H7 (cell line): ENCODE measurements at regions not wholly inside any gene's neighbourhood (a gene's known extent, or its start where the extent isn't known, plus 50 kb on each side); places are given as distances from the start of the nearest gene placed in this dataset.
"Not testable (repeated sequence)": the region's sequence is repeated elsewhere in the genome, so short reads cannot be mapped to it uniquely, and the experiment has no call there.

Experiments used
- DNase-seq: peaks from one replicate; pipeline ENCODE4 v3.0.0; 2012
- H3K27me3 ChIP-seq: 2 replicates; pipeline ENCODE4 v1.6.0; 2011; ENCODE audit warnings: mild to moderate bottlenecking, low read length; ENCODE audit not compliant: control insufficient read depth, insufficient read depth
- H3K36me3 ChIP-seq: replicated peaks from 2 replicates; pipeline ENCODE4 v1.5.1; 2011; ENCODE audit warnings: low read length; ENCODE audit not compliant: control insufficient read depth, insufficient read depth
- H3K4me3 ChIP-seq: 2 replicates; pipeline ENCODE4 v1.5.1; 2011; ENCODE audit warnings: low read depth, mild to moderate bottlenecking, control low read depth, low read length, moderate library complexity; ENCODE audit not compliant: insufficient read depth

DNA sequence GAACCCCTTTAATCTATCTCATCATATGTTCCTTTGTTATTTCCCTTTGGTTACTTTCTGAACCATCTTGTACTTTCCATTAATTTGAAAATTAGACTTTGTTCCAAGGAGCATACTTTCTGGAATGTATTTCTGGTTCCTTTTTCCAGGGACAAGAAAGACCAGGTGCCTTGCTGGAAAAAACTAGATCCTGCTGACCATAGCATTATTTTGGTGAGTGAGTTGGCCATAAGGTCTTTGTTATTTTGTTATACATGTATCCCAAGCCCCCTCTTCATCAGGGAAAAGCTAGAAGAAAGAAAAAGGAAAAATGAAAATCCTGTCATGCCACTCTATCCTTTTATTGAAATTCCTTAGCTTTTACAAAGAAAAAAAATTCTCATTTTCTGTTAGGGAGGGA is 228.1 kb upstream of the TFPI start:
- no peaks in the 10 kb centered on the region for H3K36me3 ChIP-seq
- no peak overlapping the region for H3K4me3 ChIP-seq
- no peak for DNase-seq
- no peaks in the 10 kb centered on the region for H3K27me3 ChIP-seq

DNA sequence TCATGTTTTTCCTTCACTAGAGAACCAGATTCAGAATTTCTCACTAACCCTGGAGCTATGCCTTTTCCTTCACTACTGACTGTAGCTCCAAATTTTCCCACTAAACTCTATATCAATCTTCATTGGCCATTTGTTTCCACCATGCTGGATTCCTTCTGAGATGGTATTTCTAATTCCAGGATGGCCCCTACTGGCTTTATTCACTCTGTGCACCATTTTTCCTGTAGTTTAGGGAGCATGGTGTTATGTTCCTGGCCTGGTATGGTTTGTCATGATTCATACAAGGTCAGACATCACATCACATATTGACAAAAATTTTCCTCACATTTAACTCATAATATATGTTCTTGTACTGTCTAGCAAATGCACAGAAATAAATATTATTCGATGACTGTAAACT is 229.2 kb upstream of the TFPI start:
- Histone ChIP-seq H3K4me3 (no peak overlapping the region), H3K27me3 (no peaks in the 10 kb centered on the region), H3K36me3 (no peaks in the 10 kb centered on the region)
- DNase-seq, result no peak

DNA sequence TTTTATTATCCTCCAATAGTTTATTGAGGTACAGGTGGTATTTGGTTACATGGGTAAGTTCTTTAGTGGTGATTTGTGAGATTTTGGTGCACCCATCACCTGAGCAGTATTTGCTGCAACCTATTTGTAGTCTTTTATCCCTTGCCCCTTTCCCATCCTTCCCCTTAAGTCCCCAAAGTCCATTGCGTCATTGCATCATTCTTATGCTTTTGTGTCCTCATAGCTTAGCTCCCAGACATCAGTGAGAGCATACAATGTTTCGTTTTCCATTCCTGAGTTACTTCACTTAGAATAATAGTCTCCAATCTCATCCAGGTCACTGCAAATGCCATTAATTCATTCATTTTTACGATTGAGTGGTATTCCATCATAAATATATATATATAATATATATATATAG is 229.9 kb upstream of the TFPI start:
- not testable (repeated sequence) for DNase-seq, H3K27me3 ChIP-seq

GRCh38 chr2:187799601-187800000 is 245.4 kb upstream of the TFPI start:
- Histone ChIP-seq H3K36me3 (no peaks in the 10 kb centered on the region), H3K27me3 (no peaks in the 10 kb centered on the region), H3K4me3 (no peak overlapping the region)
- no peak for DNase-seq

More for the DNA sequence above, 229.9 kb upstream of the TFPI start:
- H3K4me3 ChIP-seq, H3K36me3 ChIP-seq: not testable (repeated sequence)

GRCh38 chr2:187803816-187804215 is 249.6 kb upstream of the TFPI start:
- no peaks in the 10 kb centered on the region for H3K36me3 ChIP-seq
- no peaks in the 10 kb centered on the region for H3K27me3 ChIP-seq
- no peak overlapping the region for H3K4me3 ChIP-seq

DNA sequence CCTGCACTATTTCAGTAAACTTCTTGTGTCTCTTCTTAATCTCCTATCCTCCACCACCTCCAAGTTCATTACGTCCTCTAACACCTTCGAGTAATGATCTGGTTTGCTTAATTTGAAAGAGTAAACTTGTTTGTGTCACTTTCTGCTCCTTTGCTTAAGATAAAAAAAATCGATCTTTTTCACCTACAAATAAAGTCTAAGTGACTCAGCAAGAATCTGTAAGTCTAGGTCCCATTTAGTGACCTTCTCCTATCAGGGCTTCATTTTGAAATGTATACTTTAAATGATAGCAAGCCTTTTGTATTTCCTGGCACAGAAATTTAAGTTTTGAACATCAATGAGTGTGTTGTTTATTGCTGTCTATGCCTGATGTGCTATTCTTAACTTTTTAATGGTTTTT is 260.9 kb upstream of the TFPI start:
- Histone ChIP-seq H3K27me3 (no peaks in the 10 kb centered on the region), H3K36me3 (no peaks in the 10 kb centered on the region), H3K4me3 (no peak overlapping the region)
- no peak for DNase-seq

More at GRCh38 chr2:187803816-187804215, 249.6 kb upstream of the TFPI start:
- no peak for DNase-seq

- DNase-seq, result no peak
- no peaks in the 10 kb centered on the region for H3K27me3 ChIP-seq
- no peaks in the 10 kb centered on the region for H3K36me3 ChIP-seq
- no peak overlapping the region for H3K4me3 ChIP-seq
Observed at GRCh38 chr2:187819624-187820023, 265.4 kb upstream of the TFPI start.

DNA sequence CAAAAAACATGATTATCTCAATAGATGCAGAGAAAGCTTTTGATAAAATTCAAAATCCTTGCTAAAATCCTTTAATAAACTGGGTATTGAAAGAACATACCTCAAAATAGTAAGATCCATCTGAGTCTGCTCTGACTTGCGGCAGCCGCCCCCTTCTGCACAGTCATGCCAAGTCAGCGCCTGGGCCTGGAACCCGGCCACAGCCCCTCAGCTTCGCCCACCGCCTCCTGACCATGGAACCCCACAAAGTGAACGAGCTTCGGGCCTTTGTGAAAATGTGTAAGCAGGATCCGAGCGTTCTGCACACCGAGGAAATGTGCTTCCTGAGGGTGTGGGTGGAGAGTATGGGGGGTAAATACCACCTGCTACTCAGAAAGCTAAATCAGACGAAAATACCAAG is 270.9 kb upstream of the TFPI start:
- DNase-seq, result no peak
- no peak overlapping the region for H3K4me3 ChIP-seq
- no peaks in the 10 kb centered on the region for H3K27me3 ChIP-seq
- no peaks in the 10 kb centered on the region for H3K36me3 ChIP-seq

GRCh38 chr2:187826023-187826422 is 271.8 kb upstream of the TFPI start:
- no peak for DNase-seq
- Histone ChIP-seq H3K36me3 (no peaks in the 10 kb centered on the region), H3K4me3 (no peak overlapping the region), H3K27me3 (no peaks in the 10 kb centered on the region)

DNA sequence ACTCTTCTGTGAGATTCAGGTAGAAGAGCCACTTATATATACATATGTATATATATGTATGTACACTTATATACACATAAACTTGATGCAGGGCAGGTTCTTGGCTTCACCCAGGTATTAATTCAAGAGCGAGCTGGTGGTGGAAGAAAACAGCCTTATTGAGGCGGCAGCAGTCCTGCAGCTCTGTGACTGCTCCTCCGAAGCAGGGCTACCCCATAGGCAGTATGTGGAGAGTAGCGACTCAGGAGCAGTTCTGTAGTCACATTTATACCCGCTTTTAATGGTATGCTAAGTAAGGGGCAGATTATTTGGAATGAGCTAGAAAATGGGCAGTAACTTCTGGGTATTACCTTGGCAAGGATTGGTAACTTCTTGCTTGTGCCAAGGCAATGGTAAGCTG is 280.6 kb upstream of the TFPI start:
- Histone ChIP-seq H3K36me3 (no peaks in the 10 kb centered on the region), H3K27me3 (no peaks in the 10 kb centered on the region), H3K4me3 (no peak overlapping the region)
- no peak for DNase-seq

DNA sequence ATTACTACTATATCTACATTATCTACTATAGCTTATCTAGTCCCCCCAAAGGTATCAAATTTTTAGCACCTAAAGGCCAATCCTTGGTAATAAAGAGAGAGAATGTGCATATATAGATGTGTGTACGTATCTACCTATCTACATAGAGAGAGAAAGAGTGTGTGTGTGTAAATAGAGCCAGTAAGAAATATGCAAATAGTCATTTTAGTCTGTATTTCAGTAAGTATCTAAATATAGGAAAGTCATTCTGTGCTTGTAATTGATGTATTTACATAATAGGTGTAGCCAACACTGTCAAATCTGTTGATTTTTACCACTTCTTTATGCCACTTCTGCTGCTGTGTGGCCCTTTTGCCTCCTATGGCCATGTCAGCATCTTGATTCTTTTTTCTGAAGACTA is 284.5 kb upstream of the TFPI start:
- no peaks in the 10 kb centered on the region for H3K36me3 ChIP-seq
- no peak for DNase-seq
- no peaks in the 10 kb centered on the region for H3K27me3 ChIP-seq
- no peak overlapping the region for H3K4me3 ChIP-seq

- Histone ChIP-seq H3K4me3 (no peak overlapping the region), H3K27me3 (no peaks in the 10 kb centered on the region), H3K36me3 (no peaks in the 10 kb centered on the region)
- DNase-seq, result no peak
Observed at GRCh38 chr2:187842315-187842714, 288.1 kb upstream of the TFPI start.

GRCh38 chr2:187842978-187843847 is 289.0 kb upstream of the TFPI start:
- no peaks in the 10 kb centered on the region for H3K27me3 ChIP-seq
- DNase-seq, result peak; percentile 25
- H3K36me3 ChIP-seq, result no peaks in the 10 kb centered on the region
- H3K4me3 ChIP-seq, result no peak overlapping the region

- H3K4me3 ChIP-seq, result no peak overlapping the region
- H3K27me3 ChIP-seq, result no peaks in the 10 kb centered on the region
- DNase-seq, result no peak
Observed at GRCh38 chr2:187847245-187848208, 293.3 kb upstream of the TFPI start.

More at GRCh38 chr2:187847245-187848208, 293.3 kb upstream of the TFPI start:
- H3K36me3 ChIP-seq, result no peaks in the 10 kb centered on the region
